ENCODE measurements at regions not wholly inside any gene's neighbourhood (a gene's known extent, or its start where the extent isn't known, plus 50 kb on each side); places are given as distances from the start of the nearest gene placed in this dataset.
A peak's percentile ranks its signal among the peaks of the same experiment; 100 is the strongest.

GRCh38 chr3:7962301-7962700 is 539.3 kb upstream of the LMCD1 start:
- H3K27me3 Mint-ChIP-seq = no peaks in the 10 kb centered on the region
- POLR2A ChIA-PET = no interaction called here
- H3K4me1 Mint-ChIP-seq (ENCODE audit: low read depth) = no peaks in the 10 kb centered on the region

GRCh38 chr3:7964899-7965298 is 536.7 kb upstream of the LMCD1 start:
- Histone ChIP-seq H3K27ac (ENCODE audit: low read depth in 1 of 2, low read length in 2 of 2) (no peak overlapping the region), H3K36me3 (ENCODE audit: insufficient read depth, low read length) (no peaks in the 10 kb centered on the region), H3K4me1 (ENCODE audit: insufficient read depth, low read length) (no peaks in the 10 kb centered on the region), H3K27me3 (ENCODE audit: control insufficient read depth in 1 of 2, insufficient read depth in 2 of 2, low read length in 2 of 2) (no peaks in the 10 kb centered on the region), H3K4me3 (ENCODE audit: low read length) (no peak overlapping the region), H3K9me3 (ENCODE audit: control insufficient read depth in 1 of 2, insufficient read depth in 1 of 2, low read length in 2 of 2) (no peaks in the 10 kb centered on the region)
- peak; percentile 18 for TF ChIP-seq CTCF (IDR thresholded peaks at IDR 0.05)
- POLR2A ChIA-PET = no interaction called here
- Mint-ChIP-seq H3K4me3 (no peak overlapping the region), H3K4me1 (ENCODE audit: low read depth) (no peaks in the 10 kb centered on the region), H3K9me3 (no peaks in the 10 kb centered on the region), H3K36me3 (ENCODE audit: low read depth) (no peaks in the 10 kb centered on the region), H3K27me3 (no peaks in the 10 kb centered on the region), H3K27ac (no peak overlapping the region)
- peak in 2 of 14 experiments; percentile 6 to 21 for DNase-seq
- intact Hi-C loops (cut with DNase I, micrococcal nuclease) = no loop called here
- CTCF ChIA-PET = no interaction called here
- ATAC-seq (ENCODE audit: poor library complexity) = no peak

More at GRCh38 chr3:7962301-7962700, 539.3 kb upstream of the LMCD1 start:
- peaks cover 0 to 3% of the 10 kb centered on the region in 2 experiments for H3K9me3 ChIP-seq (ENCODE audit: control insufficient read depth in 1 of 2, insufficient read depth in 1 of 2, low read length in 2 of 2)
- no peak for TF ChIP-seq CTCF (IDR thresholded peaks at IDR 0.05)
- no peak overlapping the region for H3K27ac Mint-ChIP-seq
- H3K27ac ChIP-seq (ENCODE audit: low read depth in 1 of 2, low read length in 2 of 2) = no peak overlapping the region
- no peak for ATAC-seq (ENCODE audit: poor library complexity)
- no peaks in the 10 kb centered on the region for H3K36me3 ChIP-seq (ENCODE audit: insufficient read depth, low read length)
- H3K27me3 ChIP-seq (ENCODE audit: control insufficient read depth in 1 of 2, insufficient read depth in 2 of 2, low read length in 2 of 2) = no peaks in the 10 kb centered on the region
- H3K4me1 ChIP-seq (ENCODE audit: insufficient read depth, low read length) = no peaks in the 10 kb centered on the region
- no peak for DNase-seq
- intact Hi-C loops (cut with DNase I, micrococcal nuclease) = no loop called here
- no peak overlapping the region for H3K4me3 ChIP-seq (ENCODE audit: low read length)
- no peak overlapping the region for H3K4me3 Mint-ChIP-seq
- H3K9me3 Mint-ChIP-seq = no peaks in the 10 kb centered on the region
- CTCF ChIA-PET = no interaction called here
- no peaks in the 10 kb centered on the region for H3K36me3 Mint-ChIP-seq (ENCODE audit: low read depth)

DNA sequence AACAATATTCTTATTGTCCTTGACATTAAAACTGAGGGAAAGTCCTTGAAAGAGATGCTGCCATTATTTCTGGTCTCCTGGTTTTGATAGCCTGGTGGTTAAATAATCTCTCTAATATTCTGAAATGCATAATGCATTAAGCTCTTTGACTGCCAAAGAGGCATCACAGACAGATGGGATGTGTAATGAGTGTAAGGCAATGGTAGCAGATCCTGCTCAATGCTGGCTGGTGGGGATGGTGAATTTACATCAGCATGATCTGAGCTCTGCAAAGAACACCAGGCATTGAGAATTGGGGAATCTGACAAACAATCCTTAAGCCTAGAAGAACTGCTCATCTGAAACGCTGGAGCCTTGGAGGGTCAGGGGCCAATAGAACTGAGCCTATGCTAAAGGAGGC is 528.6 kb upstream of the LMCD1 start:
- H3K27me3 Mint-ChIP-seq = no peaks in the 10 kb centered on the region
- H3K4me1 ChIP-seq (ENCODE audit: insufficient read depth, low read length) = no peaks in the 10 kb centered on the region
- no peaks in the 10 kb centered on the region for H3K9me3 ChIP-seq (ENCODE audit: control insufficient read depth in 1 of 2, insufficient read depth in 1 of 2, low read length in 2 of 2)
- no peaks in the 10 kb centered on the region for H3K36me3 Mint-ChIP-seq (ENCODE audit: low read depth)
- ChIA-PET CTCF (no interaction called here), POLR2A (no interaction called here)
- intact Hi-C loops (cut with DNase I, micrococcal nuclease) = no loop called here
- no peak overlapping the region for H3K27ac ChIP-seq (ENCODE audit: low read depth in 1 of 2, low read length in 2 of 2)
- no peak overlapping the region for H3K4me3 Mint-ChIP-seq
- no peaks in the 10 kb centered on the region for H3K9me3 Mint-ChIP-seq
- H3K4me3 ChIP-seq (ENCODE audit: low read length) = no peak overlapping the region
- TF ChIP-seq CTCF (IDR thresholded peaks at IDR 0.05) = no peak
- no peak overlapping the region for H3K27ac Mint-ChIP-seq
- no peaks in the 10 kb centered on the region for H3K4me1 Mint-ChIP-seq (ENCODE audit: low read depth)
- H3K36me3 ChIP-seq (ENCODE audit: insufficient read depth, low read length) = no peaks in the 10 kb centered on the region
- ATAC-seq (ENCODE audit: poor library complexity) (no peak), DNase-seq (no peak)
- H3K27me3 ChIP-seq (ENCODE audit: control insufficient read depth in 1 of 2, insufficient read depth in 2 of 2, low read length in 2 of 2) = no peaks in the 10 kb centered on the region

Measured in CD4-positive, alpha-beta T cell (primary cell).